Activated naive CD8-positive, alpha-beta T cell treated with anti-CD3 and anti-CD28 coated beads, Interleukin-2, amount 50 U/mL, for 24 hours (primary cell): ENCODE measurements at regions not wholly inside any gene's neighbourhood (a gene's known extent, or its start where the extent isn't known, plus 50 kb on each side); places are given as distances from the start of the nearest gene placed in this dataset.
"Not testable (repeated sequence)": the region's sequence is repeated elsewhere in the genome, so short reads cannot be mapped to it uniquely, and the experiment has no call there.

Source experiments
- ATAC-seq: fragments of 150-1000 bp; cut with Tn5 transposase; one replicate; pipeline ENCODE4 v1.10.0; 2021
- DNase-seq: peaks from one replicate; pipeline ENCODE4 v3.0.0; 2021
- H3K27ac Mint-ChIP-seq: one replicate; pipeline ENCODE4 v1.8.0; 2021; ENCODE audit warnings: mild to moderate bottlenecking, mixed read lengths
- H3K27me3 Mint-ChIP-seq: one replicate; pipeline ENCODE4 v1.8.0; 2021; ENCODE audit warnings: mixed read lengths
- H3K36me3 Mint-ChIP-seq: one replicate; pipeline ENCODE4 v1.8.0; 2021; ENCODE audit warnings: low read depth, mixed read lengths
- H3K4me1 Mint-ChIP-seq: one replicate; pipeline ENCODE4 v1.8.0; 2021; ENCODE audit warnings: mixed read lengths
- H3K4me3 Mint-ChIP-seq: one replicate; pipeline ENCODE4 v1.8.0; 2021; ENCODE audit warnings: mild to moderate bottlenecking, moderate library complexity, mixed read lengths
- H3K9me3 Mint-ChIP-seq: one replicate; pipeline ENCODE4 v1.8.0; 2021; ENCODE audit warnings: mixed read lengths

- Mint-ChIP-seq H3K4me1 (no peaks in the 10 kb centered on the region), H3K27ac (no peak overlapping the region), H3K4me3 (no peak overlapping the region), H3K9me3 (no peaks in the 10 kb centered on the region), H3K27me3 (no peaks in the 10 kb centered on the region), H3K36me3 (no peaks in the 10 kb centered on the region)
- ATAC-seq (no peak), DNase-seq (no peak)
Observed at GRCh38 chr2:193428336-193428818, 1233.6 kb upstream of the TMEFF2 start.

GRCh38 chr2:193412368-193412767 lies 1217.6 kb upstream of the TMEFF2 start:
- H3K27ac Mint-ChIP-seq, H3K4me3 Mint-ChIP-seq, H3K4me1 Mint-ChIP-seq, H3K36me3 Mint-ChIP-seq, H3K27me3 Mint-ChIP-seq, DNase-seq, ATAC-seq: not testable (repeated sequence)
- peaks cover 18% of the 10 kb centered on the region for H3K9me3 Mint-ChIP-seq

- H3K4me3 Mint-ChIP-seq, result no peak overlapping the region
- peaks cover 8% of the 10 kb centered on the region for H3K9me3 Mint-ChIP-seq
- no peak for DNase-seq
- no peak for ATAC-seq
- H3K27ac Mint-ChIP-seq, result no peak overlapping the region
- H3K27me3 Mint-ChIP-seq, result no peaks in the 10 kb centered on the region
- H3K36me3 Mint-ChIP-seq, result no peaks in the 10 kb centered on the region
- H3K4me1 Mint-ChIP-seq, result peaks cover 3% of the 10 kb centered on the region
Observed at GRCh38 chr2:193409951-193410350, 1215.2 kb upstream of the TMEFF2 start.

- Mint-ChIP-seq H3K4me3 (no peak overlapping the region), H3K4me1 (peaks cover 2% of the 10 kb centered on the region), H3K36me3 (no peaks in the 10 kb centered on the region), H3K27me3 (no peaks in the 10 kb centered on the region), H3K9me3 (no peaks in the 10 kb centered on the region), H3K27ac (no peak overlapping the region)
- no peak for ATAC-seq
- DNase-seq, result no peak
Observed at GRCh38 chr2:193382583-193382982, 1187.8 kb upstream of the TMEFF2 start.

- Mint-ChIP-seq H3K4me3 (no peak overlapping the region), H3K9me3 (peaks cover 4% of the 10 kb centered on the region), H3K27ac (no peak overlapping the region), H3K4me1 (peaks cover 2% of the 10 kb centered on the region), H3K27me3 (no peaks in the 10 kb centered on the region), H3K36me3 (no peaks in the 10 kb centered on the region)
- DNase-seq, result no peak
- ATAC-seq, result peak; percentile 86
Observed at GRCh38 chr2:193377789-193378188, 1183.1 kb upstream of the TMEFF2 start.

- Mint-ChIP-seq H3K27me3 (no peaks in the 10 kb centered on the region), H3K4me3 (no peak overlapping the region), H3K9me3 (peaks cover 4% of the 10 kb centered on the region), H3K4me1 (peaks cover 2% of the 10 kb centered on the region), H3K27ac (no peak overlapping the region), H3K36me3 (no peaks in the 10 kb centered on the region)
- ATAC-seq, result no peak
- no peak for DNase-seq
Observed at GRCh38 chr2:193373120-193373519, 1178.4 kb upstream of the TMEFF2 start.

- H3K4me3 Mint-ChIP-seq, result no peak overlapping the region
- no peaks in the 10 kb centered on the region for H3K36me3 Mint-ChIP-seq
- no peaks in the 10 kb centered on the region for H3K4me1 Mint-ChIP-seq
- DNase-seq, result no peak
- H3K27me3 Mint-ChIP-seq, result no peaks in the 10 kb centered on the region
- no peak overlapping the region for H3K27ac Mint-ChIP-seq
- H3K9me3 Mint-ChIP-seq, result no peaks in the 10 kb centered on the region
- no peak for ATAC-seq
Observed at GRCh38 chr2:193371200-193371599, 1176.5 kb upstream of the TMEFF2 start.

- H3K36me3 Mint-ChIP-seq, result no peaks in the 10 kb centered on the region
- no peak overlapping the region for H3K27ac Mint-ChIP-seq
- DNase-seq, result no peak
- H3K4me1 Mint-ChIP-seq, result no peaks in the 10 kb centered on the region
- H3K4me3 Mint-ChIP-seq, result no peak overlapping the region
- H3K27me3 Mint-ChIP-seq, result no peaks in the 10 kb centered on the region
- H3K9me3 Mint-ChIP-seq, result no peaks in the 10 kb centered on the region
- ATAC-seq, result no peak
Observed at GRCh38 chr2:193368615-193369014, 1173.9 kb upstream of the TMEFF2 start.

GRCh38 chr2:193357508-193357907 lies 1162.8 kb upstream of the TMEFF2 start:
- Mint-ChIP-seq H3K4me3 (no peak overlapping the region), H3K9me3 (no peaks in the 10 kb centered on the region), H3K27ac (no peak overlapping the region), H3K4me1 (no peaks in the 10 kb centered on the region), H3K27me3 (no peaks in the 10 kb centered on the region), H3K36me3 (no peaks in the 10 kb centered on the region)
- DNase-seq (no peak), ATAC-seq (no peak)

- H3K36me3 Mint-ChIP-seq, H3K27me3 Mint-ChIP-seq, H3K27ac Mint-ChIP-seq, H3K9me3 Mint-ChIP-seq, H3K4me3 Mint-ChIP-seq, DNase-seq, ATAC-seq: not testable (repeated sequence)
- peaks cover 11% of the 10 kb centered on the region for H3K4me1 Mint-ChIP-seq
Observed at GRCh38 chr2:193352665-193353242, 1158.0 kb upstream of the TMEFF2 start.

- Mint-ChIP-seq H3K36me3 (no peaks in the 10 kb centered on the region), H3K27ac (peak overlapping the region; percentile 25), H3K27me3 (no peaks in the 10 kb centered on the region), H3K9me3 (no peaks in the 10 kb centered on the region), H3K4me3 (no peak overlapping the region), H3K4me1 (peaks cover 15% of the 10 kb centered on the region)
- no peak for ATAC-seq
- DNase-seq, result no peak
Observed at GRCh38 chr2:193350509-193350908, 1155.8 kb upstream of the TMEFF2 start.

- peak; percentile 72 for ATAC-seq
- H3K4me1 Mint-ChIP-seq, result peaks cover 15% of the 10 kb centered on the region
- H3K27ac Mint-ChIP-seq, result no peak overlapping the region
- no peak for DNase-seq
- no peaks in the 10 kb centered on the region for H3K9me3 Mint-ChIP-seq
- H3K4me3 Mint-ChIP-seq, result no peak overlapping the region
- H3K27me3 Mint-ChIP-seq, result no peaks in the 10 kb centered on the region
- no peaks in the 10 kb centered on the region for H3K36me3 Mint-ChIP-seq
Observed at GRCh38 chr2:193349642-193350041, 1154.9 kb upstream of the TMEFF2 start.

- H3K27me3 Mint-ChIP-seq, result no peaks in the 10 kb centered on the region
- peaks cover 15% of the 10 kb centered on the region for H3K4me1 Mint-ChIP-seq
- no peak for DNase-seq
- H3K27ac Mint-ChIP-seq, result peak overlapping the region; percentile 77
- H3K36me3 Mint-ChIP-seq, result no peaks in the 10 kb centered on the region
- H3K4me3 Mint-ChIP-seq, result peak overlapping the region; percentile 74
- H3K9me3 Mint-ChIP-seq, result no peaks in the 10 kb centered on the region
- no peak for ATAC-seq
Observed at GRCh38 chr2:193348055-193348454, 1153.3 kb upstream of the TMEFF2 start.

GRCh38 chr2:193336781-193337180 lies 1142.0 kb upstream of the TMEFF2 start:
- no peaks in the 10 kb centered on the region for H3K36me3 Mint-ChIP-seq
- no peaks in the 10 kb centered on the region for H3K27me3 Mint-ChIP-seq
- H3K27ac Mint-ChIP-seq, result no peak overlapping the region
- H3K4me3 Mint-ChIP-seq, result no peak overlapping the region
- H3K9me3 Mint-ChIP-seq, result no peaks in the 10 kb centered on the region
- DNase-seq (no peak), ATAC-seq (no peak)
- no peaks in the 10 kb centered on the region for H3K4me1 Mint-ChIP-seq

GRCh38 chr2:193334401-193334800 lies 1139.7 kb upstream of the TMEFF2 start:
- no peak overlapping the region for H3K27ac Mint-ChIP-seq
- ATAC-seq, result no peak
- H3K4me3 Mint-ChIP-seq, result no peak overlapping the region
- no peaks in the 10 kb centered on the region for H3K9me3 Mint-ChIP-seq
- DNase-seq, result no peak
- no peaks in the 10 kb centered on the region for H3K36me3 Mint-ChIP-seq
- H3K4me1 Mint-ChIP-seq, result no peaks in the 10 kb centered on the region
- H3K27me3 Mint-ChIP-seq, result no peaks in the 10 kb centered on the region

GRCh38 chr2:193333539-193333938 lies 1138.8 kb upstream of the TMEFF2 start:
- no peaks in the 10 kb centered on the region for H3K4me1 Mint-ChIP-seq
- H3K4me3 Mint-ChIP-seq, result no peak overlapping the region
- no peaks in the 10 kb centered on the region for H3K36me3 Mint-ChIP-seq
- DNase-seq (no peak), ATAC-seq (no peak)
- H3K27ac Mint-ChIP-seq, result no peak overlapping the region
- H3K27me3 Mint-ChIP-seq, result no peaks in the 10 kb centered on the region
- no peaks in the 10 kb centered on the region for H3K9me3 Mint-ChIP-seq
